NCI-H128 (cell line): ENCODE measurements at regions not wholly inside any gene's neighbourhood (a gene's known extent, or its start where the extent isn't known, plus 50 kb on each side); places are given as distances from the start of the nearest gene placed in this dataset.

ENCODE experiments used
- DNase-seq: peaks from one replicate; lab custom pipeline; 2025; ENCODE audit not compliant: unreplicated experiment; lab: John Stamatoyannopoulos, UW

DNA sequence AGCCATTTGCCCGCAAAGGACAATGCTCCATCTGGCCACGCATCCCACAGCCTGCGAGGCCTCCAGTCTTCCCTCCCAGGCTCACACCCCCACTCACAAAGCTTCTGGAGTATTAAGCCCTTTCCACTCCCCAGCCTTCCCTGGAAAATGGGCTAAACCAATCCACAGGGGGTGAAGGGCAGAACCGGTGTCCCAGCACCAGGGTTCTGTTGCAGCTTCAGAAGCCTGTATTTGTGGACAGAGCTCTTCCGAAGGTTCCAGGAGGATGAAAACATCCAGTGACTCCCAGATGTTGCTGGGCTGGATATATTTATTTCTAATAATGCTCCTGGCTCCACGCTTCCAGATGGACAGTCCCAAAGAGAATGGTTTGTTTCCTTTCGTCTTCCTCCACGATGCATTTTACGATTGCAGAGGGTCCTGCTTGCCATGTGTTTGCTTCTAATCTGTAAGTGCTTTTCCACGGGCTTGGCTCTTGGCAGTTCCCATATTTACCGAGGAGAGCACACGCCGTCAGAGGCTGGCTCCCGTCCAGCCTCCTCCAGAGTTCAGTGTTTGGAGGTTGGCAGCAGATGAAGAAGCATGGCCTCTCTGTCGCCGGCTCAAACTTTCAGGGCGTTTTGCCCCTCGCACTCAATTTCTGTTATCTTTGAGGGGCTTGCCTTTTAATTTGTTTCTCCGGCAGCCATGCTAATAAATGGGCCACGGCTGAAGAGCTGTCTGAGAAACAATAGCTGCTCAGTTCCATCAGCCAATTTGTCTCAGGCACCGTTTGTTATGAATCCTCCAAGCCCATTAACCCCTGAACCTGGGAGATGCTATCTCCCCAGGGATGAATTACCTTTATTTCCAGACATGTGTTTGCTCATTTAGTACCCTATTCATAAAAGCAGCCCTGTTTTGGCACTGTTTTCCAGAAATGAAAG lies 367.9 kb upstream of the PROK2 start:
- DNase-seq, result peak; percentile 79

- DNase-seq, result no peak
Measured at GRCh38 chr3:72151465-72152238, 366.7 kb upstream of the PROK2 start.

GRCh38 chr3:72150634-72151412 lies 365.9 kb upstream of the PROK2 start:
- DNase-seq, result no peak

DNA sequence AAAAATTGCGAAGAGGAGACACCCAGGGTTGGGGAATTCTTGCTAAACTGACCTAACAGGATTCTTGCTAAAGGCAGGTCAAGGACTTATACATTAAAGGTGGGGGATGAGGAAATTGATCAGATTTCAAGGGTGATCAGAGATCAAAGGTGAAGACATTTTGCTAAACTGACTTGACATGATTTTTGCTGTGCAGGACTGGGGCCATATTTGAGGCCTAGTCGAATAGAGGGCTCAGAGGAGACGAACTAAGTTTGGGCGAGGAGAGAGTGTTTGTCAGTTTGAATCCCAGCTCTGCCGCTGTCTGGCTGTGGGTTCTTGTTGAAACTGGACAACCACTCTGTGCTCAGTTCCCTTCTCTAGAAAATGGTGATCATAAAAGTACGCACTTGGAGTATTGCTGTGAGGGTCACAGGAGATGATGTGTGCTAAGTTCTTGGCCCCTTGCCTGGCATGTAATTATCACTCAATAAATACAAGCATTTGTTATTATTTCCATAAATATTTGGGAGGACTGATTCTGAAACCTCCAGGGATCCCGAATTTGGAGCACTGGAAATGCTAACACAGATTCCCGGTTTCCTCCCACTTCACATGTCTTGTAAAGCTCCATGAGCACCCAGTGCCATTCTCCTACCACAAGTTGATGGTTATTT lies 364.8 kb upstream of the PROK2 start:
- DNase-seq, result no peak

DNA sequence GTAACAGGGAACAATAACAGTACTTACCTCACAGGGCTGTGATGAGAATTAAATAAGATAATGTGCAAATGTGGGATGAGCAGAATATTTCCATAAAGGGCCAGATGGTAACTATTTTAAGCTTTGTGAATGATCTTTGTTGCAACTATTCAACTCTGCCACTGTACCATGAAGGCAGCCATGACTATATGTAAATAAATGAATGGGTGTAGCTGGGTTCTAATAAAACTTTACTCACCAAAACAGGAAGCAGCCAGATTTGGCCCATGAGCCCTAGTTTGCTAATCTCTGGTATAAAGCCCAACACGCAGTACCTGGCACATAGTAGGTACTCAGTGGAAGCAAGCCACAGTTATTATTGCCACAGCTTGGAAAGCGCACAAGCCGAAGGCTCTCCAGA lies 362.7 kb upstream of the PROK2 start:
- no peak for DNase-seq

DNA sequence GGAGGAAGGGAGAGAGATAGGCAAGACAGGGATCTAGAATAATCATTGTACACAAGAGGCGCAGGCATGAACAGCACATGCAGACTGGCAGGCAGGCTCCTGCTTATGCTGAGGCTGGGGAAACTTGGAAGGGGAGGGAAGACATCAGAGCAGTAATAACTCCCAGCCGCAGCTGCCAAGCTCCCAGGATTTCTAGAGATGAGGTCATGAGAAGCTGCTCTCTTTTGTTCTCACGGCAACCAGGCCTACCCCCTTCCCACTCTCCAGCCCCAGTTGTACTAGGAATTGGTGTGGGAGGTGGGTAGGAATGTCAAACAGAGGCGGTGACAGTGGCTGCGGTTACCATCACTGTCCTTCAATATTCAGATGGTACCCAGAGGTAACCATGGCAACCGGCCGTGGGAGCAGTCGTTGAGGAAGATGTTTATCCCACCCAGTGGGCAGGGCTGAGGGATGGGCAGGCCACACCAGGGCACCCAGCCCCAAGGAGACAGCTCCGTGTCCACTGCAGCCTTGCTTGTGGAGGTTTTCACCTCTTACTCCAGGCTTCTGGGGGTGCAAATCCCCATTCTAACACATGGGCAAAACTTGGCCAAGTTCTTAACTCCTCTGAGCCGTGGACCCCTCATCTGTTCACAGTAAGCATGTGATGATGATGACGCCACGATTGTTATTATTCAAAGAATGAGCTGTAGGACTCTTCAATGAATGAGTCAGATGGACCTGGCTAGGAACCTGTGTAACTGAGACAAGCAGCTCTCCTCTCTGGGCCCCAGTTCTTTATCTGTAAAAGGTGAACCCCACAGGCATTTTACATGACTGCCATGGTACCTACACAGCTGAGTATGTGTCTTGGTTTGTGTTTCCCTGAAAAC lies 360.8 kb upstream of the PROK2 start:
- no peak for DNase-seq

GRCh38 chr3:72144773-72145505 lies 360.0 kb upstream of the PROK2 start:
- DNase-seq, result no peak

- no peak for DNase-seq
Measured at GRCh38 chr3:72143966-72144717, 359.2 kb upstream of the PROK2 start.

DNA sequence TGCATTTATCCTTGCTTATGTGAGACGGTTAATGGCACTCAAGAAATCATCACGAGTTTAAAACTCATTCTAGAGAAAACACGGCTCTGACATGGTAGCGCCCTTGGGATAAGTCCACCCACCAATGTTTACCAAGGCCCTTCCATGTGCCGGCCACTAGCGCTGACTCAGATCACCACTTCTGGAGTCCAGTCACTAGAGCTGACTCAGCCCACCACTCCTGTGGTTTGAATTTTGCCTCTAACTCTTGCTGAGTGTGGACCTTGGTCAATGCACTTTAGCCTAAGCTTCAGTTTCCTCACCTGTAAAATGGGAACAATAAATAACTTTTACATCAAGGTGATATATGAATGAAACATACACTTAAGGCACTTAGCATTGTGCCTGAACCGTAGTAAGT lies 358.4 kb upstream of the PROK2 start:
- DNase-seq, result no peak

- DNase-seq, result no peak
Measured at GRCh38 chr3:72142028-72142427, 357.1 kb upstream of the PROK2 start.

DNA sequence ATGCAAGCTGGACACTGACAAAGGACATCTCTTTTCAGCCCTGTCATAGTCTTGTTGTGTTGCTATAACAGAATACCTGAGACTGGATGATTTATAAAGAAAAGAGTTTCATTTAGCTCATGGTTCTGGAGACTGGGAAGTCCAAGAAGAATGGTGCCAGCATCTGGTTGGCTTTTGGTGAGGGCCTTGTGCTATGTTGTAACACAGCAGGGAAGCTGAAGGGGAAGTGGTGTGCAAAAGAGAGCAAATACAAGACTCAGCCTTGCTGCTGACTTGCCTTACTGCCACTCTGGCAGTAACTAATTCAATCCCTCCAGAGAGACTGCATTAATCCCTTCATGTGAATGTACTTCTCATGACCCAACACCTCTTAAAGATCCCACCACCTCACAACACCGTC lies 356.3 kb upstream of the PROK2 start:
- no peak for DNase-seq

DNA sequence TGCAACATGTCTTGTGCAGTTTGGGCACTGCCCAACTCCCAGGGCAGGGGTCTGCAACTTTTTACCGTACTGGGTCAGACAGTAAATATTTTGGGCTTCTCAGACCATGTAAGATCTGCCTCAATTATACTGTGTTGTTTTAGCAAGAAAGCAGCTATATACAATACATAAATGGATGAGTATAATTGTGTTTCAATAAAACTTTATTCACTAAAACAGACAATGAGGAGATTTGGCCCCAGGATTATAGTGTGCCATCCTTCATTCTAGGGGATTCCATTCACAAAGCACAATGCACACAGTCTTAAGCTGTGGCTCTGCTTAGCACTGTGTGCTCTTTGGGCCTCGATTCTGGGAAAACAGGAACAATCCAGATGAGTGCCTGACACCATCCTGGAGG lies 354.4 kb upstream of the PROK2 start:
- no peak for DNase-seq

DNA sequence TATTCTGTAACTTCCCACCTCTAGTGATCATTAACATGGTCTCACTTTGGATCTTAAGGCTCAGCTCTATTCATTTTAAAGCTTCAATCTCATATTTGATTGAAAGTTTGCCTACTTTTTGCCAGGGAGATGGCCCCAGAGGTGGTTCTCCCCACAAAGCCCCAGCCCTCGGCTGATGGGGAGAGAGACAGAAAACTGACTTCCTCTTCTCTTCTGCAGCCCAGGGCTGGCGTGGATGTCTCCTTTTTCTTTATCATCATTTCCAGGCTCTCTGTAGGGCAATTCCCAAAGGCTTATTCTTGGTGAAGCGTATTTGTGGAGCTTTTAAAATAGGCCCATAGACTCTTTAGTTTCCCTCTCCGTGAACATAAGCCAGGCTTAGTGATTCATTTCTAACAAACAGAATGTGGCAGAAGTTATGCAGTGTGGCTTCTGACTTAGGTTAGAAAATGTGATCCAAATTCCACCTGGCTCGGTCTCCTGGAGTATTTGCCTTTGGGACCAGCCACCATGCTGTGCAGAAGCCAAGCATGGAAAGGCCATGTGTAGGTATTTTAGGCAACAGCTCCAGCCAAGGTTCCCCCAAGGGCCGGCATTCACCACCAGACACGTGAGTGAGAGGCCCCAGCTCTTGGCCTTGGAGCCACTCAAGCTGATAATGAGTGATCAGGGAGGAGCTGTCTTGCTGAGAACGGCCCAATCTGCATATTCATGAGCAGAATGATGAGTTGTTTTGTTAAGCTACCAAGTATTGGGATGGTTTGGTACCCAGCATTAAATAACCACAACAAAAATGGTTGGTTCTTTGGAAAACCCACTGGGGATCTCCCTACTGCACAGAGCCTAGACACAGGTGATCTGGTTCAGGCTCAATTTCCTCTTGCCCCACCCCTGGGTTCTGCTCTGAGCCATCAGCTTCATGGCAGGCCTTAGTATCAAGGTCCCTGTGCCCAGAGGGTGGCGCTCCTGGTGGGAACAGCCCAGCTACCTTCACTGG lies 353.2 kb upstream of the PROK2 start:
- no peak for DNase-seq

DNA sequence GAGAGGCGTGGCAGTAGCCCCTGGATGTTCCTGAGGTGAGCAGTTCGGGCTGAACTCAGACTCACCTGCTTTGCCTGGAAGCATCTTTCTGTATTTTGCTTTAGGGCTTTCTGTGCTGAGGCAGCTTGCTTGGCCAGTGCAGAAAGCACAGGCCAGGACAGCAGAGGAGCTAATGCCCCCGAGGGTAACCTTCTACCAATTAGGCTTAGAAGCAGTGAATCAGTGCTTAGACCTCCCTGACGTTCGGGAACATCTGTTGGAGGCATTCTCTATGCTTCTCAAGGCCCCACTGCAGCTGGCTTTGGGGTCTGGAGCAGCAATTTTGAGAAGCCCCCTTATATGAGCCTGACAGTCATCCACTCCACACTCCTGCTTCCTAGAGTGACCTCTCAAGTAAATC lies 350.7 kb upstream of the PROK2 start:
- no peak for DNase-seq

DNA sequence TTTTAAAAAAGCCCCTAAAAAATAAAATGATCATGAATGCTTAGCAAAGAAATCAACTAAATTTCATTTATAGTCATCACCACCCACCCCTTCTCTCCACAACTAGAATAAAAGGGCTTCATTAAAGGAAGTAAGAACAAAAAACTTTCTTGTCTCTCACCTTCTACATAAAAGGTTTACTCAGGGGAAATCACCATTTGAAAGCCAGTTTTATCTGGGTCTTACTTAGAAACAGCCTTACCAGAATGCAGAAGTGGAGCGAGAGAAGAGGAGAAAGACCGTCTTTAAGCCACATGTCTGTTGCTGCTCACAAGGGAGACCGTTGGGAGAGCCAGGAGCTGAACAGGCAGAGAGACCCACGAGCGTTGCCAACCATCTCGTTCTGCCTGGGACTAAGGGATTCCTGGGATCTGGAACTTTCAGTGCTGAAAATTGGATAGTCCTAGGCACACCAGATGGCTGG lies 350.1 kb upstream of the PROK2 start:
- DNase-seq, result no peak

- no peak for DNase-seq
Measured at GRCh38 chr3:72133329-72134011, 348.5 kb upstream of the PROK2 start.

GRCh38 chr3:72131899-72132298 lies 347.0 kb upstream of the PROK2 start:
- no peak for DNase-seq
